WTC11 (cell line): ENCODE measurements at regions not wholly inside any gene's neighbourhood (a gene's known extent, or its start where the extent isn't known, plus 50 kb on each side); places are given as distances from the start of the nearest gene placed in this dataset.

Experiments used
- ATAC-seq: fragments of 200-7000 bp; cut with Tn5 transposase; 2 replicates; pipeline ENCODE4 v1.10.0; 2021; ENCODE audit warnings: mild to moderate bottlenecking, moderate library complexity
- CTCF ChIA-PET: fragments of 300-600 bp; sonication (Branson Sonifier 250); formaldehyde crosslinking; loops from one replicate; lab custom pipeline; 2021; ENCODE audit warnings: antibody characterized with exemption; lab: Charles Lee
- POLR2A ChIA-PET: fragments of 350-600 bp; sonication (Branson Sonifier 250); formaldehyde crosslinking; loops from one replicate; lab custom pipeline; 2021; ENCODE audit warnings: antibody characterized with exemption; lab: Charles Lee
- DNase-seq: peaks from one replicate; pipeline ENCODE4 v3.0.0; 2021; ENCODE audit warnings: low spot score
- H3K27ac Mint-ChIP-seq: 2 replicates; pipeline ENCODE4 v1.8.0; 2021; ENCODE audit warnings: mixed read lengths
- H3K27me3 Mint-ChIP-seq: 2 replicates; pipeline ENCODE4 v1.8.0; 2021; ENCODE audit warnings: low read depth, mild to moderate bottlenecking, moderate library complexity, mixed read lengths
- H3K36me3 Mint-ChIP-seq: 2 replicates; pipeline ENCODE4 v1.8.0; 2021; ENCODE audit warnings: mixed read lengths
- H3K4me1 Mint-ChIP-seq: 2 replicates; pipeline ENCODE4 v1.8.0; 2022; ENCODE audit warnings: mixed read lengths
- H3K4me3 Mint-ChIP-seq: 2 replicates; pipeline ENCODE4 v1.8.0; 2021; ENCODE audit warnings: mild to moderate bottlenecking, moderate library complexity, mixed read lengths
- H3K9me3 Mint-ChIP-seq: 2 replicates; pipeline ENCODE4 v1.8.0; 2021; ENCODE audit warnings: mixed read lengths
- ATF1 ChIP-seq: sonication (generic); formaldehyde crosslinking; IDR thresholded peaks from 2 replicates; pipeline ENCODE4 v1.8.1; 2023; ENCODE audit warnings: mild to moderate bottlenecking, moderate library complexity, missing genetic modification reagents
- CBFB ChIP-seq: sonication (generic); formaldehyde crosslinking; IDR thresholded peaks from 2 replicates; pipeline ENCODE4 v1.8.1; 2022; ENCODE audit warnings: mild to moderate bottlenecking, low read depth, missing genetic modification reagents
- CREB1 ChIP-seq: sonication (generic); formaldehyde crosslinking; IDR thresholded peaks from 2 replicates; pipeline ENCODE4 v1.8.0; 2023; ENCODE audit warnings: mild to moderate bottlenecking, missing genetic modification reagents
- E2F4 ChIP-seq: sonication (generic); formaldehyde crosslinking; IDR thresholded peaks from 2 replicates; pipeline ENCODE4 v1.8.1; 2022; ENCODE audit warnings: low read depth, mild to moderate bottlenecking, moderate library complexity, missing genetic modification reagents, borderline replicate concordance
- EMX1 ChIP-seq: fragments of 250-450 bp; sonication (Bioruptor Pico); IDR thresholded peaks from 2 replicates; pipeline ENCODE4 v1.8.0; 2021; ENCODE audit warnings: mild to moderate bottlenecking
- FOXJ3 ChIP-seq: sonication (generic); formaldehyde crosslinking; IDR thresholded peaks from 2 replicates; pipeline ENCODE4 v1.9.0; 2021; ENCODE audit warnings: missing genetic modification reagents, mild to moderate bottlenecking, borderline replicate concordance
- JUN ChIP-seq: sonication (generic); formaldehyde crosslinking; IDR thresholded peaks from 2 replicates; pipeline ENCODE4 v1.8.0; 2023; ENCODE audit warnings: mild to moderate bottlenecking, missing genetic modification reagents
- MYBL2 ChIP-seq: sonication (generic); formaldehyde crosslinking; IDR thresholded peaks from 2 replicates; pipeline ENCODE4 v1.8.1; 2023; ENCODE audit warnings: mild to moderate bottlenecking, moderate library complexity, missing genetic modification reagents
- PREB ChIP-seq: sonication (generic); formaldehyde crosslinking; IDR thresholded peaks from 2 replicates; pipeline ENCODE4 v1.8.1; 2022; ENCODE audit warnings: mild to moderate bottlenecking, missing genetic modification reagents, moderate library complexity, borderline replicate concordance
- SP1 ChIP-seq: sonication (generic); formaldehyde crosslinking; conservative IDR thresholded peaks from 2 replicates; pipeline ENCODE4 v1.8.1; 2022; ENCODE audit warnings: missing genetic modification reagents
- TCF7 ChIP-seq: sonication (generic); formaldehyde crosslinking; IDR thresholded peaks from 2 replicates; pipeline ENCODE4 v1.8.0; 2022; ENCODE audit warnings: mild to moderate bottlenecking, low read depth, missing genetic modification reagents, moderate library complexity
- ZMAT4 ChIP-seq: fragments of 250-450 bp; sonication (Bioruptor Pico); IDR thresholded peaks from 2 replicates; pipeline ENCODE4 v1.9.0; 2021; ENCODE audit warnings: mild to moderate bottlenecking
- ZNF512 ChIP-seq: sonication (generic); formaldehyde crosslinking; IDR thresholded peaks from 2 replicates; pipeline ENCODE4 v1.8.1; 2022; ENCODE audit warnings: missing genetic modification reagents, borderline replicate concordance
- TF ChIP-seq, protein P1 (sequence below): sonication (generic); formaldehyde crosslinking; IDR thresholded peaks from 2 replicates; pipeline ENCODE4 v1.8.1; 2023; ENCODE audit warnings: mild to moderate bottlenecking, missing genetic modification reagents
- TF ChIP-seq, protein P2 (sequence below): sonication (generic); formaldehyde crosslinking; IDR thresholded peaks from 2 replicates; pipeline ENCODE4 v1.8.0; 2022; ENCODE audit warnings: mild to moderate bottlenecking, missing genetic modification reagents
- TF ChIP-seq, protein P3 (sequence below): sonication (generic); formaldehyde crosslinking; IDR thresholded peaks from 2 replicates; pipeline ENCODE4 v1.8.0; 2022; ENCODE audit warnings: missing genetic modification reagents
- TF ChIP-seq, protein P4 (sequence below): fragments of 250-450 bp; sonication (Bioruptor Pico); IDR thresholded peaks from 2 replicates; pipeline ENCODE4 v2.1.2; 2022; ENCODE audit warnings: mild to moderate bottlenecking, moderate library complexity

- TF ChIP-seq, protein P1, sequence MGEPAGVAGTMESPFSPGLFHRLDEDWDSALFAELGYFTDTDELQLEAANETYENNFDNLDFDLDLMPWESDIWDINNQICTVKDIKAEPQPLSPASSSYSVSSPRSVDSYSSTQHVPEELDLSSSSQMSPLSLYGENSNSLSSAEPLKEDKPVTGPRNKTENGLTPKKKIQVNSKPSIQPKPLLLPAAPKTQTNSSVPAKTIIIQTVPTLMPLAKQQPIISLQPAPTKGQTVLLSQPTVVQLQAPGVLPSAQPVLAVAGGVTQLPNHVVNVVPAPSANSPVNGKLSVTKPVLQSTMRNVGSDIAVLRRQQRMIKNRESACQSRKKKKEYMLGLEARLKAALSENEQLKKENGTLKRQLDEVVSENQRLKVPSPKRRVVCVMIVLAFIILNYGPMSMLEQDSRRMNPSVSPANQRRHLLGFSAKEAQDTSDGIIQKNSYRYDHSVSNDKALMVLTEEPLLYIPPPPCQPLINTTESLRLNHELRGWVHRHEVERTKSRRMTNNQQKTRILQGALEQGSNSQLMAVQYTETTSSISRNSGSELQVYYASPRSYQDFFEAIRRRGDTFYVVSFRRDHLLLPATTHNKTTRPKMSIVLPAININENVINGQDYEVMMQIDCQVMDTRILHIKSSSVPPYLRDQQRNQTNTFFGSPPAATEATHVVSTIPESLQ (CRISPR knock-in tag) = no peak
- TF ChIP-seq ZNF512 (CRISPR knock-in tag) (no peak), MYBL2 (CRISPR knock-in tag) (no peak), JUN (CRISPR knock-in tag) (no peak)
These were observed 273.9 kb downstream of the PHF14 start (continued) for GRCh38 chr7:11247545-11247944.

GRCh38 chr7:11251436-11251835 is 277.8 kb downstream of the PHF14 start:
- TF ChIP-seq TCF7 (CRISPR knock-in tag) (no peak), CREB1 (no peak), FOXJ3 (CRISPR knock-in tag) (no peak), PREB (CRISPR knock-in tag) (no peak), SP1 (no peak), EMX1 (no peak), ZMAT4 (CRISPR knock-in tag) (no peak), ATF1 (no peak), CBFB (CRISPR knock-in tag) (no peak), ZNF512 (CRISPR knock-in tag) (no peak), E2F4 (CRISPR knock-in tag) (no peak)
- TF ChIP-seq, protein P2, sequence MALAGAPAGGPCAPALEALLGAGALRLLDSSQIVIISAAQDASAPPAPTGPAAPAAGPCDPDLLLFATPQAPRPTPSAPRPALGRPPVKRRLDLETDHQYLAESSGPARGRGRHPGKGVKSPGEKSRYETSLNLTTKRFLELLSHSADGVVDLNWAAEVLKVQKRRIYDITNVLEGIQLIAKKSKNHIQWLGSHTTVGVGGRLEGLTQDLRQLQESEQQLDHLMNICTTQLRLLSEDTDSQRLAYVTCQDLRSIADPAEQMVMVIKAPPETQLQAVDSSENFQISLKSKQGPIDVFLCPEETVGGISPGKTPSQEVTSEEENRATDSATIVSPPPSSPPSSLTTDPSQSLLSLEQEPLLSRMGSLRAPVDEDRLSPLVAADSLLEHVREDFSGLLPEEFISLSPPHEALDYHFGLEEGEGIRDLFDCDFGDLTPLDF (CRISPR knock-in tag) = no peak
- TF ChIP-seq, protein P3, sequence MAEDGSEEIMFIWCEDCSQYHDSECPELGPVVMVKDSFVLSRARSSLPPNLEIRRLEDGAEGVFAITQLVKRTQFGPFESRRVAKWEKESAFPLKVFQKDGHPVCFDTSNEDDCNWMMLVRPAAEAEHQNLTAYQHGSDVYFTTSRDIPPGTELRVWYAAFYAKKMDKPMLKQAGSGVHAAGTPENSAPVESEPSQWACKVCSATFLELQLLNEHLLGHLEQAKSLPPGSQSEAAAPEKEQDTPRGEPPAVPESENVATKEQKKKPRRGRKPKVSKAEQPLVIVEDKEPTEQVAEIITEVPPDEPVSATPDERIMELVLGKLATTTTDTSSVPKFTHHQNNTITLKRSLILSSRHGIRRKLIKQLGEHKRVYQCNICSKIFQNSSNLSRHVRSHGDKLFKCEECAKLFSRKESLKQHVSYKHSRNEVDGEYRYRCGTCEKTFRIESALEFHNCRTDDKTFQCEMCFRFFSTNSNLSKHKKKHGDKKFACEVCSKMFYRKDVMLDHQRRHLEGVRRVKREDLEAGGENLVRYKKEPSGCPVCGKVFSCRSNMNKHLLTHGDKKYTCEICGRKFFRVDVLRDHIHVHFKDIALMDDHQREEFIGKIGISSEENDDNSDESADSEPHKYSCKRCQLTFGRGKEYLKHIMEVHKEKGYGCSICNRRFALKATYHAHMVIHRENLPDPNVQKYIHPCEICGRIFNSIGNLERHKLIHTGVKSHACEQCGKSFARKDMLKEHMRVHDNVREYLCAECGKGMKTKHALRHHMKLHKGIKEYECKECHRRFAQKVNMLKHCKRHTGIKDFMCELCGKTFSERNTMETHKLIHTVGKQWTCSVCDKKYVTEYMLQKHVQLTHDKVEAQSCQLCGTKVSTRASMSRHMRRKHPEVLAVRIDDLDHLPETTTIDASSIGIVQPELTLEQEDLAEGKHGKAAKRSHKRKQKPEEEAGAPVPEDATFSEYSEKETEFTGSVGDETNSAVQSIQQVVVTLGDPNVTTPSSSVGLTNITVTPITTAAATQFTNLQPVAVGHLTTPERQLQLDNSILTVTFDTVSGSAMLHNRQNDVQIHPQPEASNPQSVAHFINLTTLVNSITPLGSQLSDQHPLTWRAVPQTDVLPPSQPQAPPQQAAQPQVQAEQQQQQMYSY = no peak
- TF ChIP-seq, protein P4, sequence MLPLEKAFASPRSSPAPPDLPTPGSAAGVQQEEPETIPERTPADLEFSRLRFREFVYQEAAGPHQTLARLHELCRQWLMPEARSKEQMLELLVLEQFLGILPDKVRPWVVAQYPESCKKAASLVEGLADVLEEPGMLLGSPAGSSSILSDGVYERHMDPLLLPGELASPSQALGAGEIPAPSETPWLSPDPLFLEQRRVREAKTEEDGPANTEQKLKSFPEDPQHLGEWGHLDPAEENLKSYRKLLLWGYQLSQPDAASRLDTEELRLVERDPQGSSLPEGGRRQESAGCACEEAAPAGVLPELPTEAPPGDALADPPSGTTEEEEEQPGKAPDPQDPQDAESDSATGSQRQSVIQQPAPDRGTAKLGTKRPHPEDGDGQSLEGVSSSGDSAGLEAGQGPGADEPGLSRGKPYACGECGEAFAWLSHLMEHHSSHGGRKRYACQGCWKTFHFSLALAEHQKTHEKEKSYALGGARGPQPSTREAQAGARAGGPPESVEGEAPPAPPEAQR (CRISPR knock-in tag) = no peak
- no peak overlapping the region for H3K4me3 Mint-ChIP-seq
- H3K27me3 Mint-ChIP-seq = no peaks in the 10 kb centered on the region
- H3K36me3 Mint-ChIP-seq = no peaks in the 10 kb centered on the region
- ATAC-seq = no peak
- POLR2A ChIA-PET = no interaction called here
- no peak for DNase-seq
- H3K4me1 Mint-ChIP-seq = no peaks in the 10 kb centered on the region; the same call in 1 of the 2 replicates
- no peaks in the 10 kb centered on the region for H3K9me3 Mint-ChIP-seq
- CTCF ChIA-PET = no interaction called here
- H3K27ac Mint-ChIP-seq = no peak overlapping the region
